ENCODE measurements at regions not wholly inside any gene's neighbourhood (a gene's known extent, or its start where the extent isn't known, plus 50 kb on each side); places are given as distances from the start of the nearest gene placed in this dataset.

DNA sequence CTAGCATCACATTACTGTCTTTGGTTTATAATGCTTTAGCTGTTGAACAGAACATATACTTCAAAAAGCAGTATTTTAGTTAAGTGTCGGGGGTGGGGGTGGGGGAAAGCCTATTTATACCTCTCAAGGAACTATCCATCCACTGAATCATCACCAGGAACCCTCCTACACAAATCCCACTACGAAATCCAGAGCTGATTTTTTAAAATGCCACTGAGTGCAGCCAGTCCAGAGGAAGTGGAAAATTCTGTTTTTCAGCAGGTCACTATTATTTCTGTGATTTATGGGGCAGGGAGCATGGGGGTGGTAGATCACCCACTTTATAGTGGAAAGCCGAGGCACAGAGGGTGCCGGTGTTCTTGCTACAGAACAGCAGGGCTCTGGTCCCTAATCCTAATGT lies 284.1 kb downstream of the SOX9 start:
- Histone ChIP-seq H3K36me3 (ENCODE audit: control insufficient read depth, insufficient read depth, low read length) (no peaks in the 10 kb centered on the region), H3K9me3 (ENCODE audit: control insufficient read depth, low read length) (peaks cover 7% of the 10 kb centered on the region), H3K27me3 (ENCODE audit: control insufficient read depth, insufficient read depth, low read length, poor library complexity, severe bottlenecking) (peaks cover 79% of the 10 kb centered on the region), H3K27ac (ENCODE audit: low read depth, low read length) (no peak overlapping the region), H3K9ac (ENCODE audit: extremely low read depth, low read length, poor library complexity, severe bottlenecking) (no peak overlapping the region), H3K4me3 (ENCODE audit: low read length) (no peak overlapping the region), H3K4me1 (ENCODE audit: control insufficient read depth, insufficient read depth, low read length) (no peaks in the 10 kb centered on the region)
- H3K36me3 Mint-ChIP-seq (ENCODE audit: low read depth): no peaks in the 10 kb centered on the region
- peaks cover 87% of the 10 kb centered on the region for H3K27me3 Mint-ChIP-seq (ENCODE audit: insufficient read depth)
- H3K4me3 Mint-ChIP-seq: no peak overlapping the region
- H3K9me3 Mint-ChIP-seq: no peaks in the 10 kb centered on the region
- 93% methylated on average over 3 of the region's 4 CpGs; no CpG with 5 or more reads in 1 of the 2 experiments for WGBS, 2 experiments (ENCODE audit: insufficient coverage in 1 of 2, insufficient read length in 1 of 2)
- peaks cover 30% of the 10 kb centered on the region for H3K4me1 Mint-ChIP-seq
- DNase-seq: no peak
- TF ChIP-seq, protein P1, sequence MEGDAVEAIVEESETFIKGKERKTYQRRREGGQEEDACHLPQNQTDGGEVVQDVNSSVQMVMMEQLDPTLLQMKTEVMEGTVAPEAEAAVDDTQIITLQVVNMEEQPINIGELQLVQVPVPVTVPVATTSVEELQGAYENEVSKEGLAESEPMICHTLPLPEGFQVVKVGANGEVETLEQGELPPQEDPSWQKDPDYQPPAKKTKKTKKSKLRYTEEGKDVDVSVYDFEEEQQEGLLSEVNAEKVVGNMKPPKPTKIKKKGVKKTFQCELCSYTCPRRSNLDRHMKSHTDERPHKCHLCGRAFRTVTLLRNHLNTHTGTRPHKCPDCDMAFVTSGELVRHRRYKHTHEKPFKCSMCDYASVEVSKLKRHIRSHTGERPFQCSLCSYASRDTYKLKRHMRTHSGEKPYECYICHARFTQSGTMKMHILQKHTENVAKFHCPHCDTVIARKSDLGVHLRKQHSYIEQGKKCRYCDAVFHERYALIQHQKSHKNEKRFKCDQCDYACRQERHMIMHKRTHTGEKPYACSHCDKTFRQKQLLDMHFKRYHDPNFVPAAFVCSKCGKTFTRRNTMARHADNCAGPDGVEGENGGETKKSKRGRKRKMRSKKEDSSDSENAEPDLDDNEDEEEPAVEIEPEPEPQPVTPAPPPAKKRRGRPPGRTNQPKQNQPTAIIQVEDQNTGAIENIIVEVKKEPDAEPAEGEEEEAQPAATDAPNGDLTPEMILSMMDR (conservative IDR thresholded peaks at IDR 0.05): no peak
- H3K27ac Mint-ChIP-seq: no peak overlapping the region

DNA sequence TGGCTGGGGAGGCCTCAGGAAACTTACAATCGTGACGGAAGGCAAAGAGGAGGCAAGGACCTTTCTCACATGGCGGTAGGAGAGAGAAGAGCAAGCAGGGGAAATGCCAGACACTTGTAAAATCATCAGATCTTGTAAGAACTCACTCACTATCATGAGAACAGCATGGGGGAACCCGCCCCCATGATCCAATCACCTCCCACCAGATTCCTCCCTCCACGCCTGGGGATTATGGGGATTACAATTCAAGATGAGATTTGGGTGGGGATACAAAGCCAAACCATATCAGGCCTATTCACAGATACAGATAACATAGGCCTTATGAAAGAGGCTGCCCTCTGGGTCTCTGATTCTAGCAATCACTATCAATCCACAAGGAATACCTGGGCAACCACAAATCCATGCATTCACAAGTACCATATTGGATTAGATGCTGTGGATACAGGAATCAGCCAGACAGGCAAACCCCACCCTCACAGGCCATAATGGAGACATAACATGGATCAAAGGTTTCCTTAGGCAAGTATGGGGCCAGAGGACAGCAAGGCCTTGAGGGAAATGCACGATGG lies 284.9 kb downstream of the SOX9 start:
- DNase-seq: peak; percentile 84
- Mint-ChIP-seq H3K27ac (no peak overlapping the region), H3K9me3 (no peaks in the 10 kb centered on the region), H3K36me3 (ENCODE audit: low read depth) (no peaks in the 10 kb centered on the region), H3K27me3 (ENCODE audit: insufficient read depth) (peaks cover 87% of the 10 kb centered on the region), H3K4me1 (peaks cover 30% of the 10 kb centered on the region), H3K4me3 (no peak overlapping the region)
- H3K27ac ChIP-seq (ENCODE audit: low read depth, low read length): no peak overlapping the region
- peaks cover 7% of the 10 kb centered on the region for H3K9me3 ChIP-seq (ENCODE audit: control insufficient read depth, low read length)
- 45 to 80% methylated on average over 4 to 5 of the region's 6 CpGs for WGBS, 2 experiments (ENCODE audit: insufficient coverage in 1 of 2, insufficient read length in 1 of 2)
- H3K4me3 ChIP-seq (ENCODE audit: low read length): no peak overlapping the region
- H3K9ac ChIP-seq (ENCODE audit: extremely low read depth, low read length, poor library complexity, severe bottlenecking): no peak overlapping the region
- H3K4me1 ChIP-seq (ENCODE audit: control insufficient read depth, insufficient read depth, low read length): no peaks in the 10 kb centered on the region
- H3K36me3 ChIP-seq (ENCODE audit: control insufficient read depth, insufficient read depth, low read length): no peaks in the 10 kb centered on the region
- H3K27me3 ChIP-seq (ENCODE audit: control insufficient read depth, insufficient read depth, low read length, poor library complexity, severe bottlenecking): peaks cover 79% of the 10 kb centered on the region
- TF ChIP-seq, protein P1 (conservative IDR thresholded peaks at IDR 0.05): no peak

DNA sequence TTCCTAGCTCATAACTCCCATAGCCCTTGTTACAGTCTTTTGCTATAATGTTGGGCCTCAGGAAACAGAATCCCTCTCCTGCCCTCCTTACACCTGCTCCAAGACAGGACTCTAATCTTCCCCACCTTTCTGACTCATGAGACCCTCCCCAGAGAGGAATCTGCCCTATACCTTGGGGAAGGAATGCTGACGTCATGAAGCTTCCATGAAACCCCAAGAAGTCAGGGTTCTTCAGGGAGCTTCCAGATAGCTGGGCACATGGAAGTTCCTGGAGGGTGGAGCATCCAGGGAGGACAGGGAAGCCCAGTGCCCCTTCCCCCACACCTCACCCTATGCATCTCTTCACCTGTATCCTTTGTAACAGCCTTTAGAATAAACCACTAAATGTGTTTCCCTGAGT lies 285.7 kb downstream of the SOX9 start:
- TF ChIP-seq, protein P1 (conservative IDR thresholded peaks at IDR 0.05): no peak
- Histone ChIP-seq H3K4me3 (ENCODE audit: low read length) (no peak overlapping the region), H3K9ac (ENCODE audit: extremely low read depth, low read length, poor library complexity, severe bottlenecking) (no peak overlapping the region), H3K27me3 (ENCODE audit: control insufficient read depth, insufficient read depth, low read length, poor library complexity, severe bottlenecking) (peaks cover 79% of the 10 kb centered on the region), H3K36me3 (ENCODE audit: control insufficient read depth, insufficient read depth, low read length) (no peaks in the 10 kb centered on the region), H3K27ac (ENCODE audit: low read depth, low read length) (no peak overlapping the region), H3K4me1 (ENCODE audit: control insufficient read depth, insufficient read depth, low read length) (no peaks in the 10 kb centered on the region), H3K9me3 (ENCODE audit: control insufficient read depth, low read length) (peaks cover 7% of the 10 kb centered on the region)
- no peaks in the 10 kb centered on the region for H3K36me3 Mint-ChIP-seq (ENCODE audit: low read depth)
- WGBS, 2 experiments (ENCODE audit: insufficient coverage in 1 of 2, insufficient read length in 1 of 2): 74% methylated on average over 1 of the region's 1 CpG; no CpG with 5 or more reads in 1 of the 2 experiments
- no peaks in the 10 kb centered on the region for H3K9me3 Mint-ChIP-seq
- DNase-seq: no peak
- no peak overlapping the region for H3K4me3 Mint-ChIP-seq
- peaks cover 87% of the 10 kb centered on the region for H3K27me3 Mint-ChIP-seq (ENCODE audit: insufficient read depth)
- H3K4me1 Mint-ChIP-seq: peaks cover 34% of the 10 kb centered on the region
- no peak overlapping the region for H3K27ac Mint-ChIP-seq

Data from endodermal cell (in vitro differentiated cells).